GM12864 (cell line): ENCODE measurements at regions not wholly inside any gene's neighbourhood (a gene's known extent, or its start where the extent isn't known, plus 50 kb on each side); places are given as distances from the start of the nearest gene placed in this dataset.

Source experiments
- DNase-seq: peaks from one replicate; pipeline ENCODE4 v3.0.0-alpha.2; 2011; ENCODE audit warnings: low read depth
- H3K4me3 ChIP-seq: 2 replicates; pipeline ENCODE4 v1.5.1; 2011; ENCODE audit warnings: mild to moderate bottlenecking, low read depth, low read length, control low read depth
- TF ChIP-seq, protein P1 (sequence below): IDR thresholded peaks from 2 replicates; pipeline ENCODE4 v1.5.1; 2011; ENCODE audit warnings: low read depth, mild to moderate bottlenecking, moderate library complexity, low read length, control low read depth, inconsistent platforms; ENCODE audit errors: missing control alignments

DNA sequence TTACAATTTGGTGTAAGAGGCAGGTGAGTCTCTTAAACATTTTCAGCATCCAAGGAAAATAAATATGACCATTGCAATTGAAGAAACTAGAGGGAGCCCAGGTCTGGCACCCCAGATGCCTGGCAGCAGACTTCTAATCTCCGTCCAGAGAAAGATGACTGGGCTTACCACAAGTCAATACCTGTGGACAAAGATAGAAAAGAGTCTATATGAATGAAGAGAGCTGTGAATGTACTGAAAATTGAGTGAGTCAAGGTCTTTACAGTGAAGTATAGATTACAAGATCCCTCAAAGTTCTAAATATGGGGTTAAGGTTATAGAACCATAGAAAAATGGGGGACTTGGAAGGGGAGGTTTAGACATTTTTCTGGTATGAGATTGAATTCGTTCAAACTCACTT, 827.4 kb upstream of the NR2F2 start:
- TF ChIP-seq, protein P1, sequence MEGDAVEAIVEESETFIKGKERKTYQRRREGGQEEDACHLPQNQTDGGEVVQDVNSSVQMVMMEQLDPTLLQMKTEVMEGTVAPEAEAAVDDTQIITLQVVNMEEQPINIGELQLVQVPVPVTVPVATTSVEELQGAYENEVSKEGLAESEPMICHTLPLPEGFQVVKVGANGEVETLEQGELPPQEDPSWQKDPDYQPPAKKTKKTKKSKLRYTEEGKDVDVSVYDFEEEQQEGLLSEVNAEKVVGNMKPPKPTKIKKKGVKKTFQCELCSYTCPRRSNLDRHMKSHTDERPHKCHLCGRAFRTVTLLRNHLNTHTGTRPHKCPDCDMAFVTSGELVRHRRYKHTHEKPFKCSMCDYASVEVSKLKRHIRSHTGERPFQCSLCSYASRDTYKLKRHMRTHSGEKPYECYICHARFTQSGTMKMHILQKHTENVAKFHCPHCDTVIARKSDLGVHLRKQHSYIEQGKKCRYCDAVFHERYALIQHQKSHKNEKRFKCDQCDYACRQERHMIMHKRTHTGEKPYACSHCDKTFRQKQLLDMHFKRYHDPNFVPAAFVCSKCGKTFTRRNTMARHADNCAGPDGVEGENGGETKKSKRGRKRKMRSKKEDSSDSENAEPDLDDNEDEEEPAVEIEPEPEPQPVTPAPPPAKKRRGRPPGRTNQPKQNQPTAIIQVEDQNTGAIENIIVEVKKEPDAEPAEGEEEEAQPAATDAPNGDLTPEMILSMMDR = no peak

DNA sequence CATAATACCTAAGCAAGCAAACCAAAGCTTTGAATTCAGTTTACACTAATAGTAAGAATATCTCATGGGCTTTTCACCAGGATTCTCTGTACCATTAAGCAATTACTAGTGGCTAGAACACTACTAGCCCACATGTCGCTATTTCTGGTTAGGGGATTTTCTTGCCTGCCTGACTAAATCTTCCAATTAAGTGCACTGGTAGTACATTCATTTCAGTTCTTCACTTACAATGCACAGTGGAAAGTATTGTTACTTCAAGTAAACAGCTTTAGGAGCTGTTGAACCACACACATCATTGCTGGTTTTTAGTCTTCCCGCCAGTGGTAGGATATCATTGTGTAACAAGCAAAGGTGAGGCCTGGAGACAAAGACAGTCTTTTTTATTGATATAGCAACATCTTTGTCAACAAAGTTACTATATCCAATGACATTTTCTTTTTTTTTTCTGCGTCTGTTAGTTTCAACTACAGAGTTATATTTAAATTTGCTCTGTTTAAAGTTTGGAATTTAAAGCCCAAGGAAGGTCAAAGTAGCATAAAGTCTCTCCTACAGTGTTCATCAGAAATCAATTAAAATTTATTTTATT, 826.8 kb upstream of the NR2F2 start:
- DNase-seq = no peak
- H3K4me3 ChIP-seq = no peak overlapping the region
- TF ChIP-seq, protein P1 = no peak

More for the DNA sequence above, 827.4 kb upstream of the NR2F2 start:
- DNase-seq = no peak
- H3K4me3 ChIP-seq = no peak overlapping the region

- no peak overlapping the region for H3K4me3 ChIP-seq
- TF ChIP-seq, protein P1 = no peak
- no peak for DNase-seq
Measured at GRCh38 chr15:95511671-95512070, 818.8 kb upstream of the NR2F2 start.

DNA sequence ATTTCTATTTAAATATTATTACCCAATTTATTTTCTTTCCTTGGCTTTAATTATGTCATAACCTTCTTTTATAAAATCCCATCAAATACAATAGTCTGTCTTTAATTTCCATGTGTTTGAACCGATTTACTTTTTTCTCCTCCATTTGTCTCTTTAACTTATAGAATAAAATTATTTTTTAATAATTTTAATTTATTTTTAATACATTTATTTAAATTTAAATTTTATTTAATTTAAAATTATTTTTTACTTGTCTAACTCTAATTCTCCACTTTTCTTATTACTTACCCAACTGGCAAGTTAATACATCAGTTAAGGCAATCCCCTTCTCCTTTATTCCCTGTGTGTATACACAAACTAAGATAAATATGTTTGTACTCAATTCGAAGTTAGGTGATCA, 817.6 kb upstream of the NR2F2 start:
- no peak overlapping the region for H3K4me3 ChIP-seq
- no peak for DNase-seq
- TF ChIP-seq, protein P1 = no peak

DNA sequence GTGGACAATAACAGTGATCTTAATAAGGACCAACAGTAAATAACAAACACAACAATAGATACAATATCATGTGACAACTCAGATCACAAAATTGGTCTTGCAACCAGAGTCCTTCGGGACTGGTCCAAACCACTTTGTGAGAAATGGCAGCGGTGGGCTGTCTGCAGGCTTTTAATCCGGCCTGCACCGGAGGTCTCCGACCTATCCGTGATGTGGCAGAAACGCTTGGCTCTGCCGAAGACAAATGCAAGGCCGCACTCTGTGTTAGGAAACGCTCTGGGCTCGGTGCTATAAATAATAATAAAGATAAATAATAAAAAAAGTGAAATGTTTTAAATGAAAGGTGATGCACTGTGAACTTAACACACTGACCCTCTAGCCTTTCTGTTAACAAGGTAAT, 810.6 kb upstream of the NR2F2 start:
- TF ChIP-seq, protein P1 = no peak
- DNase-seq = no peak
- no peak overlapping the region for H3K4me3 ChIP-seq

DNA sequence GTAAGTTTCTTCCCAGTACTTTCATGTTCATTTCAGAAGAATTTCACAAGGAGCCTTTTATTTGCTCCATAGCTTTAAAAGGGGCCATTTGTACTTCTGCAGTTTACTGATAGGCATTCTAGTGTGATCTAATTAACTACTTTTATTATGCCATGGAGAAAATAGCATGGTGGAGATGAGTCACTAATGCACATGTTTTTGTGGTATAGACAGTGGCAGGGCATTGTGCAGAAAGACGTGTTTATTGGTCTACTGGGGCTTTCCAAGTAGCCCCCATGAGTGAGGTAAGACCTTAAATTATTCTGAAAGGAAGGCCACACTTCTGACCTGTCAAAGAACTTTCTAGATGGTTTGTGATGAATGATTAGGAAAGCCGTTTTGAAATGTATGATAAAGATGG, 810.0 kb upstream of the NR2F2 start:
- no peak overlapping the region for H3K4me3 ChIP-seq
- TF ChIP-seq, protein P1 = no peak
- DNase-seq = no peak

DNA sequence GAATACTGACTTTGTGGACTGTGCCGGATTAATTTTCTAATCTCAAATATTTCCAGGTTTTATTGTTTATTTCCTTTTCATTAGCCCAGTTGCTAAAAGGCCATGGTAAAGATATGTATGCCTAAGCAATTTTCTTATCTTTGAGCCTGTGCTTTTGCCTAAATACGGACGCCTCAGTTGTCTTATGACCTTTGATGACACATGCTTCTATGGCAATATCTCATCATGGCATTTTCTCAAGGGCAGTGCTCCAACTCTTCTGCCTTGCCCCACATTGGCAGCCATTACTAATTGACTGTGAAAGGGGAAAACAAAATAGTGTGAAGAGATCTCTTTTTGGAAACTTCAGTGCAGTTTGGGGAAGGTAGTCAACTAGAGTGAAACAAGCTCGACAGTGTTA, 809.6 kb upstream of the NR2F2 start:
- no peak overlapping the region for H3K4me3 ChIP-seq
- TF ChIP-seq, protein P1 = no peak
- no peak for DNase-seq
